ENCODE measurements at regions not wholly inside any gene's neighbourhood (a gene's known extent, or its start where the extent isn't known, plus 50 kb on each side); places are given as distances from the start of the nearest gene placed in this dataset.

GRCh38 chr12:112710414-112710813, 81.1 kb upstream of the RPH3A start:
- TF ChIP-seq CTCF (conservative IDR thresholded peaks at IDR 0.05 in 1 of 2, IDR thresholded peaks at IDR 0.05 in 1 of 2; ENCODE audit: low read depth in 1 of 2, low read length in 2 of 2): no peak
- no peak for TF ChIP-seq EZH2 (IDR thresholded peaks at IDR 0.05; ENCODE audit: low read length, missing control alignments)
